Smooth muscle cell (in vitro differentiated cells): ENCODE measurements at regions not wholly inside any gene's neighbourhood (a gene's known extent, or its start where the extent isn't known, plus 50 kb on each side); places are given as distances from the start of the nearest gene placed in this dataset.

Experiments
- DNase-seq: peaks from one replicate; lab custom pipeline; 2025; ENCODE audit not compliant: unreplicated experiment; lab: John Stamatoyannopoulos, UW
- H2AFZ ChIP-seq: fragments of 200-600 bp; sonication (generic); 2 replicates; pipeline ENCODE4 v1.6.0; 2016; ENCODE audit warnings: antibody characterized with exemption, low read depth, mild to moderate bottlenecking
- H3F3A ChIP-seq: fragments of 200-600 bp; sonication (generic); 2 replicates; pipeline ENCODE4 v1.6.0; 2017; ENCODE audit warnings: antibody characterized with exemption, low read depth
- H3K27ac ChIP-seq: fragments of 200-600 bp; sonication (generic); 2 replicates; pipeline ENCODE4 v1.5.1; 2016; ENCODE audit warnings: low read depth, mild to moderate bottlenecking
- H3K27me3 ChIP-seq: fragments of 200-600 bp; sonication (generic); 2 replicates; pipeline ENCODE4 v1.6.1; 2016; ENCODE audit warnings: low read depth, mild to moderate bottlenecking
- H3K36me3 ChIP-seq: fragments of 200-600 bp; sonication (generic); 2 replicates; pipeline ENCODE4 v1.5.1; 2016; ENCODE audit warnings: low read depth
- H3K4me1 ChIP-seq: fragments of 200-600 bp; sonication (generic); 2 replicates; pipeline ENCODE4 v1.5.1; 2016; ENCODE audit warnings: low read depth
- H3K4me2 ChIP-seq: fragments of 200-600 bp; sonication (generic); 2 replicates; pipeline ENCODE4 v1.6.0; 2016; ENCODE audit warnings: mild to moderate bottlenecking
- H3K4me3 ChIP-seq: fragments of 200-600 bp; sonication (generic); 2 replicates; pipeline ENCODE4 v1.5.1; 2016; ENCODE audit warnings: mild to moderate bottlenecking
- H3K79me2 ChIP-seq: fragments of 200-600 bp; sonication (generic); 2 replicates; pipeline ENCODE4 v1.6.0; 2016; ENCODE audit warnings: low read depth, mild to moderate bottlenecking
- H3K9ac ChIP-seq: fragments of 200-600 bp; sonication (generic); 2 replicates; pipeline ENCODE4 v1.6.0; 2016; ENCODE audit warnings: low read depth
- H3K9me3 ChIP-seq: fragments of 200-600 bp; sonication (generic); replicated peaks from 2 replicates; pipeline ENCODE4 v1.5.1; 2016; ENCODE audit warnings: low read depth
- H4K20me1 ChIP-seq: fragments of 200-600 bp; sonication (generic); 2 replicates; pipeline ENCODE4 v1.6.0; 2016; ENCODE audit warnings: low read depth
- CTCF ChIP-seq: fragments of 200-600 bp; sonication (generic); IDR thresholded peaks from 2 replicates; pipeline ENCODE4 v1.5.1; 2017; ENCODE audit warnings: borderline replicate concordance, mild to moderate bottlenecking, antibody characterized with exemption; ENCODE audit not compliant: insufficient read depth, poor library complexity, severe bottlenecking
- WGBS: methylation state at CpG from one replicate; pipeline ENCODE4 v1.1.7; 2016; ENCODE audit warnings: low lambda C conversion rate; 5-methylcytosine and 5-hydroxymethylcytosine counted together

DNA sequence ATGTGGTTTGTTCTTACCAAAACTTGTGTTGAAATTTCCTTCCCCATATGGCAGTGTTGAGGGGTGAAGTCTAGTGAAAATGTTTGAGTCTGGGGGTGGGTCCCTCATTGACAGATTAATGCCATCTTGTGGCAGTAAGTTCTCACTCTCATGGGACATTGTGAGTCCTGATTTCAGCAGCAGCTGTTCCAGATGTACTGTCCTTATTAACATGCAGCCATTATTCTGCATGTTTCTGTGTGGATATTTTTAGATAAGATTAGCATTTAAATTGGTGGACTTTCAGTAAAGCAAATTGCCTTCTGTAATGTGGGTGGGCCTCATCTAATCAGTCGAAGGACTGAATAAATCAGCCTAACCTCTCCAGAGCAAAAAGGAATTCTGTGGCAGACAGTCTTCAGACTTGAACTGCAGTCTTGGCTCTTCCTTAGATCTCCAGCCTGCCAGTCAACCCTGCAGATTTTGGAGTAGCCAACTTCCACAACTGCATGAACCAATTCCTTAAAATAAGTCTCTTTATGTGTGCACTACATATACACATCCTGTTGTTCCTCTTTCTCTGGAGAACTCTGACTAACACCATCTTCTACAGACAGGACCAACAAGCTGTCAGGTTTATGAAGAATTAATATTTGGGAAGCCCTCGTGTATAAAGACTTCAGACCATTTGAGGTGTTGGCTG lies 138.7 kb upstream of the ZNF516 start:
- no peaks in the 10 kb centered on the region for H3K9me3 ChIP-seq
- H3K4me1 ChIP-seq = no peaks in the 10 kb centered on the region
- H4K20me1 ChIP-seq = no peaks in the 10 kb centered on the region
- no peaks in the 10 kb centered on the region for H3K27me3 ChIP-seq
- no peak overlapping the region for H3K4me2 ChIP-seq
- no peak overlapping the region for H3K27ac ChIP-seq
- H3F3A ChIP-seq = no peaks in the 10 kb centered on the region
- no peaks in the 10 kb centered on the region for H3K36me3 ChIP-seq
- DNase-seq = no peak
- H3K79me2 ChIP-seq = no peaks in the 10 kb centered on the region
- H3K4me3 ChIP-seq = no peak overlapping the region
- no peak overlapping the region for H3K9ac ChIP-seq
- TF ChIP-seq CTCF = no peak
- no peak overlapping the region for H2AFZ ChIP-seq
- 96% methylated on average over 2 of the region's 2 CpGs for WGBS

DNA sequence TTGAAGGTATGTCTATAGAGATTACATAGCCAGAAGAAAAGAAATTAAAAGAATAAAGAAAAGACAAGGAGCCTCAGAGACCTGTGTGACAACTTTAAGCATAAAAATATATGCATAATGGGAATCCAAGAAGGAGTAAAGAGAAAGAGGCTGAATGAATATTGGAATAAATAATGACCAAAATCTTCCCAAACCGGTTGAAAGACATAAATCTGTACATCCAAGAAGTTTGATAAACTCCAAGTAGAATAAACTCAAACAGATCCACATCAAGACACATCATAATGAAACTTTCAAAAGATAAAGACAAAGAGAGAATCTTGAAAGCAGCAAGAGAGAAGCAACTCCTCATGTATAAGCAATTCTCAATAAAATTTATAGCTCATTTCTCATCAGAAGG lies 132.4 kb upstream of the ZNF516 start:
- 91% methylated on average over 1 of the region's 1 CpG for WGBS
- no peak for TF ChIP-seq CTCF

GRCh38 chr18:76626991-76627390 lies 131.9 kb upstream of the ZNF516 start:
- Histone ChIP-seq H3K79me2 (no peaks in the 10 kb centered on the region), H4K20me1 (no peaks in the 10 kb centered on the region), H3K27me3 (no peaks in the 10 kb centered on the region), H3K9ac (no peak overlapping the region), H2AFZ (no peak overlapping the region), H3K4me1 (peaks cover 13% of the 10 kb centered on the region), H3K36me3 (no peaks in the 10 kb centered on the region), H3K27ac (no peak overlapping the region), H3K4me3 (no peak overlapping the region), H3K9me3 (no peaks in the 10 kb centered on the region), H3K4me2 (no peak overlapping the region), H3F3A (no peaks in the 10 kb centered on the region)
- no peak for DNase-seq
- TF ChIP-seq CTCF = no peak

More for the DNA sequence above, 132.4 kb upstream of the ZNF516 start:
- DNase-seq = no peak
- H3F3A ChIP-seq = no peaks in the 10 kb centered on the region
- peaks cover 9% of the 10 kb centered on the region for H3K4me1 ChIP-seq
- no peak overlapping the region for H2AFZ ChIP-seq
- no peaks in the 10 kb centered on the region for H3K36me3 ChIP-seq
- no peak overlapping the region for H3K4me3 ChIP-seq
- no peak overlapping the region for H3K4me2 ChIP-seq
- H3K79me2 ChIP-seq = no peaks in the 10 kb centered on the region
- H3K9ac ChIP-seq = no peak overlapping the region
- H3K9me3 ChIP-seq = no peaks in the 10 kb centered on the region
- H3K27me3 ChIP-seq = no peaks in the 10 kb centered on the region
- no peak overlapping the region for H3K27ac ChIP-seq
- H4K20me1 ChIP-seq = no peaks in the 10 kb centered on the region

- no peaks in the 10 kb centered on the region for H3K36me3 ChIP-seq
- H3K9ac ChIP-seq = no peak overlapping the region
- TF ChIP-seq CTCF = no peak
- no peak overlapping the region for H3K27ac ChIP-seq
- no peaks in the 10 kb centered on the region for H3K79me2 ChIP-seq
- H3K9me3 ChIP-seq = no peaks in the 10 kb centered on the region
- H3K4me2 ChIP-seq = no peak overlapping the region
- H3K4me3 ChIP-seq = no peak overlapping the region
- H3K27me3 ChIP-seq = no peaks in the 10 kb centered on the region
- 80% methylated on average over 8 of the region's 8 CpGs for WGBS
- no peaks in the 10 kb centered on the region for H4K20me1 ChIP-seq
- peaks cover 37% of the 10 kb centered on the region for H3K4me1 ChIP-seq
- no peak for DNase-seq
- H3F3A ChIP-seq = peaks cover 6% of the 10 kb centered on the region
- no peak overlapping the region for H2AFZ ChIP-seq
These were observed 127.6 kb upstream of the ZNF516 start for GRCh38 chr18:76622651-76623050.
